PC-3 (cell line): ENCODE measurements at regions not wholly inside any gene's neighbourhood (a gene's known extent, or its start where the extent isn't known, plus 50 kb on each side); places are given as distances from the start of the nearest gene placed in this dataset.
A peak's percentile ranks its signal among the peaks of the same experiment; 100 is the strongest.

Experiments used
- ATAC-seq: fragments of 200-7000 bp; cut with Tn5 transposase; 2 replicates; pipeline ENCODE4 v1.9.1; 2020; ENCODE audit warnings: mild to moderate bottlenecking, moderate library complexity
- BruUV-seq: library from RNA; stranded (reverse); fragments of 400-500 nt; replicated peaks from 2 replicates; lab custom pipeline; 2021; lab: Mats Ljungman, UMichigan
- CTCF ChIA-PET: fragments of 300-600 bp; sonication (Branson Sonifier 250); formaldehyde crosslinking; loops from one replicate; lab custom pipeline; 2022; ENCODE audit warnings: antibody characterized with exemption; lab: Charles Lee
- POLR2A ChIA-PET: fragments of 300-600 bp; sonication (Branson Sonifier 250); formaldehyde crosslinking; loops from one replicate; lab custom pipeline; 2022; ENCODE audit warnings: antibody characterized with exemption; ENCODE audit not compliant: unreplicated experiment; lab: Charles Lee
- DNase-seq: peaks from one replicate; pipeline ENCODE4 v3.0.0-alpha.2; 2015
- H2AFZ ChIP-seq: fragments of 300-600 bp; sonication (generic); 2 replicates; pipeline ENCODE4 v1.6.0; 2016; ENCODE audit warnings: antibody characterized with exemption, low read length
- H3F3A ChIP-seq: fragments of 300-600 bp; sonication (generic); one replicate; pipeline ENCODE4 v1.6.0; 2017; ENCODE audit warnings: antibody characterized with exemption, low read length, control low read depth, mild to moderate bottlenecking; ENCODE audit not compliant: unreplicated experiment
- H3K27ac ChIP-seq: fragments of 300-600 bp; sonication (generic); 2 replicates; pipeline ENCODE4 v1.5.1; 2016; ENCODE audit warnings: mild to moderate bottlenecking, low read length
- H3K27me3 ChIP-seq: fragments of 300-600 bp; sonication (generic); 2 replicates; pipeline ENCODE4 v1.6.1; 2016; ENCODE audit warnings: low read length, mixed read lengths
- H3K36me3 ChIP-seq: fragments of 300-600 bp; sonication (generic); 2 replicates; pipeline ENCODE4 v1.6.1; 2016; ENCODE audit warnings: low read depth, mixed run types, low read length, mixed read lengths
- H3K4me1 ChIP-seq: fragments of 300-600 bp; sonication (generic); 2 replicates; pipeline ENCODE4 v1.5.1; 2016; ENCODE audit warnings: low read length; ENCODE audit not compliant: insufficient read depth
- H3K4me2 ChIP-seq: fragments of 300-600 bp; sonication (generic); 2 replicates; pipeline ENCODE4 v1.6.0; 2016; ENCODE audit warnings: low read length
- H3K4me3 ChIP-seq: fragments of 300-600 bp; sonication (generic); 2 replicates; pipeline ENCODE4 v1.5.1; 2016; ENCODE audit warnings: mild to moderate bottlenecking, low read length, mixed read lengths
- H3K79me2 ChIP-seq: fragments of 300-600 bp; sonication (generic); 2 replicates; pipeline ENCODE4 v1.6.1; 2017; ENCODE audit warnings: low read length, mixed read lengths
- H3K9ac ChIP-seq: fragments of 300-600 bp; sonication (generic); 2 replicates; pipeline ENCODE4 v1.6.0; 2016; ENCODE audit warnings: mild to moderate bottlenecking, low read length
- H3K9me2 ChIP-seq: fragments of 300-600 bp; sonication (generic); replicated peaks from 2 replicates; pipeline ENCODE4 v1.6.1; 2016; ENCODE audit warnings: mixed run types, low read length, mixed read lengths
- H3K9me3 ChIP-seq: fragments of 300-600 bp; sonication (generic); 2 replicates; pipeline ENCODE4 v1.6.1; 2016; ENCODE audit warnings: low read length, mixed read lengths
- H4K20me1 ChIP-seq: fragments of 300-600 bp; sonication (generic); 2 replicates; pipeline ENCODE4 v1.6.1; 2016; ENCODE audit warnings: low read length, mixed read lengths
- EZH2 ChIP-seq: fragments of 300-600 bp; sonication (generic); IDR thresholded peaks from one replicate; pipeline ENCODE4 v1.6.1; 2017; ENCODE audit warnings: antibody characterized with exemption, mild to moderate bottlenecking, low read length; ENCODE audit not compliant: unreplicated experiment
- EZH2phosphoT487 ChIP-seq: fragments of 300-600 bp; sonication (generic); IDR thresholded peaks from 2 replicates; pipeline ENCODE4 v1.6.1; 2018; ENCODE audit warnings: mild to moderate bottlenecking, antibody characterized with exemption, low read length, borderline replicate concordance
- intact Hi-C: fragments of 100-400 bp; cut with micrococcal nuclease; formaldehyde crosslinking; loops from 2 replicates; pipeline ENCODE4 v1.9.0; 2023
- TF ChIP-seq, protein P1 (sequence below): fragments of 300-600 bp; sonication (generic); conservative IDR thresholded peaks from 2 replicates; pipeline ENCODE4 v1.5.1; 2017; ENCODE audit warnings: antibody characterized with exemption, low read depth, mild to moderate bottlenecking, low read length

DNA sequence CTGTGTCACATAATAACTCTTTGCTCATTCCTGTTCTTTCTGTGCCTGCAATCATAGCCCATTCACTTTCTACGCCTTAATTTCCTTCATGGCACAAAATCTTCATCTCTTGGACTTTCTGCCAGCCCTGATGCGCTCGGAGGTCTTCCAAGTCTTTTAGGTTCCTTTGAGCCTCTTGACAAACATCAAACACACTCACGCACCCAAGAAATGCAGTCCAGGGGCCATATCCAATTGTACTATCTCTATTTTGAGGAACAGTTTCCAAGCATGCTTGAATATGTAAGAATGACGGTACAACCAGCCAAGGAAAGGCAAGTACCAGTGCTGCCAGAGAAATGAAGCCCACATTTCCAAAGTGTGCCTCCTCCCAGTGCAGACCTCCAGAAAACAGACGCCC lies 234.1 kb downstream of the MEX3B start:
- Histone ChIP-seq H3K4me3 (no peak overlapping the region), H3K4me2 (no peak overlapping the region), H3F3A (no peaks in the 10 kb centered on the region), H3K79me2 (no peaks in the 10 kb centered on the region), H4K20me1 (no peaks in the 10 kb centered on the region), H3K36me3 (no peaks in the 10 kb centered on the region), H3K9me2 (no peaks in the 10 kb centered on the region), H3K4me1 (no peaks in the 10 kb centered on the region), H3K9ac (no peak overlapping the region), H3K9me3 (no peaks in the 10 kb centered on the region), H3K27me3 (peaks cover 10% of the 10 kb centered on the region), H3K27ac (no peak overlapping the region), H2AFZ (no peak overlapping the region)
- CTCF ChIA-PET: no interaction called here
- no peak for DNase-seq
- BruUV-seq: no TSS peak
- no peak for ATAC-seq
- TF ChIP-seq EZH2 (no peak), EZH2phosphoT487 (no peak)
- TF ChIP-seq, protein P1, sequence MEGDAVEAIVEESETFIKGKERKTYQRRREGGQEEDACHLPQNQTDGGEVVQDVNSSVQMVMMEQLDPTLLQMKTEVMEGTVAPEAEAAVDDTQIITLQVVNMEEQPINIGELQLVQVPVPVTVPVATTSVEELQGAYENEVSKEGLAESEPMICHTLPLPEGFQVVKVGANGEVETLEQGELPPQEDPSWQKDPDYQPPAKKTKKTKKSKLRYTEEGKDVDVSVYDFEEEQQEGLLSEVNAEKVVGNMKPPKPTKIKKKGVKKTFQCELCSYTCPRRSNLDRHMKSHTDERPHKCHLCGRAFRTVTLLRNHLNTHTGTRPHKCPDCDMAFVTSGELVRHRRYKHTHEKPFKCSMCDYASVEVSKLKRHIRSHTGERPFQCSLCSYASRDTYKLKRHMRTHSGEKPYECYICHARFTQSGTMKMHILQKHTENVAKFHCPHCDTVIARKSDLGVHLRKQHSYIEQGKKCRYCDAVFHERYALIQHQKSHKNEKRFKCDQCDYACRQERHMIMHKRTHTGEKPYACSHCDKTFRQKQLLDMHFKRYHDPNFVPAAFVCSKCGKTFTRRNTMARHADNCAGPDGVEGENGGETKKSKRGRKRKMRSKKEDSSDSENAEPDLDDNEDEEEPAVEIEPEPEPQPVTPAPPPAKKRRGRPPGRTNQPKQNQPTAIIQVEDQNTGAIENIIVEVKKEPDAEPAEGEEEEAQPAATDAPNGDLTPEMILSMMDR: no peak
- intact Hi-C loops: no loop called here
- POLR2A ChIA-PET: no interaction called here

DNA sequence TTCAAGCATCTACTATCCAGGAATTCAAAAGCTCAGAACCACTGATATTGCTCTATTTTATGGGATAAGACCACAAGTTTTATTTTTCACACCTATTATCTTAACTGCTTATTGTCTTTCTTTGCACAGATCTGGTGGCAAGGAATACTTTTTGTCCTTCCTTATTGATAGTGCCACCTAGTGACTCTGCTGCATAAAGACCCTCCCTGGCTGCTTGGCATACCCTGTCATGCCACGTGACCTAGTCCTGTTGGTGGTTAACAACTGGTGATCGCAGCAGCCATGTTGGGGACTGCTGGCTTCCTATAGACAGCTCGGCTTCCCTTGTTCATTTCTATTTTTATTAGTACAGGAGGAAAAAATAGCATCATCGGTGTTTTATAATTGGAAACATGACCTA lies 236.3 kb downstream of the MEX3B start:
- Histone ChIP-seq H3K27me3 (peaks cover 10% of the 10 kb centered on the region), H3K9ac (no peak overlapping the region), H3K4me1 (no peaks in the 10 kb centered on the region), H3K36me3 (no peaks in the 10 kb centered on the region), H3K4me2 (no peak overlapping the region), H3K9me3 (no peaks in the 10 kb centered on the region), H3K9me2 (no peaks in the 10 kb centered on the region), H3F3A (no peaks in the 10 kb centered on the region), H3K4me3 (no peak overlapping the region), H2AFZ (no peak overlapping the region), H3K79me2 (no peaks in the 10 kb centered on the region), H3K27ac (no peak overlapping the region), H4K20me1 (no peaks in the 10 kb centered on the region)
- DNase-seq: peak; percentile 15
- ChIA-PET CTCF (no interaction called here), POLR2A (no interaction called here)
- TF ChIP-seq EZH2phosphoT487: no peak
- TF ChIP-seq, protein P1: peak; percentile 44; the same call in 1 of the 2 replicates
- BruUV-seq: no TSS peak
- intact Hi-C loops: no loop called here
- no peak for ATAC-seq

DNA sequence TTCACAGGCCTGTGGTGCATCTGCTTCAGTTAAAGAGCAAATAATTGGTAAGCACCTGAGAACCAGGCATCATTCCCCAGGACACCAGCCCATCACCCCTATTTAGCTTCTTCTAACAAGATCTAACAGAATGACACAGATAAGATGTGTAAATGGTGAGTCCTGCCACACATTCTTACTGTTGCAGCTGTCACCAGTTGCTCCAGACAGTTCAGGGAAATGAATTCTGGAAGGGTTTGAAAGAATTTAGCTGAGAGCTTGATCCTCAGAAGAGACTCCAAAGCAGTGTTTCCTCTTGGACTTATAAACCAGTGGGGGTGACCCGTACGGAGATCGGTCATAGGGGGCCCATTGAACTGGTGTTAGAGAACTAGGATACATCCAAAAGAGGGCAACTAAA lies 238.0 kb downstream of the MEX3B start:
- peaks cover 10% of the 10 kb centered on the region for H3K27me3 ChIP-seq
- no peaks in the 10 kb centered on the region for H3K9me3 ChIP-seq
- intact Hi-C loops: no loop called here
- H3K4me3 ChIP-seq: no peak overlapping the region
- no peaks in the 10 kb centered on the region for H3K9me2 ChIP-seq
- no peaks in the 10 kb centered on the region for H4K20me1 ChIP-seq
- no peak overlapping the region for H3K4me2 ChIP-seq
- no peak overlapping the region for H3K9ac ChIP-seq
- ATAC-seq (no peak), DNase-seq (no peak)
- TF ChIP-seq EZH2phosphoT487 (no peak), EZH2 (no peak)
- TF ChIP-seq, protein P1: no peak
- no peaks in the 10 kb centered on the region for H3K4me1 ChIP-seq
- BruUV-seq: no TSS peak
- no peaks in the 10 kb centered on the region for H3K36me3 ChIP-seq
- ChIA-PET CTCF (no interaction called here), POLR2A (no interaction called here)
- no peaks in the 10 kb centered on the region for H3K79me2 ChIP-seq
- no peaks in the 10 kb centered on the region for H3F3A ChIP-seq
- no peak overlapping the region for H2AFZ ChIP-seq
- no peak overlapping the region for H3K27ac ChIP-seq
